WTC11 (cell line): ENCODE measurements at regions not wholly inside any gene's neighbourhood (a gene's known extent, or its start where the extent isn't known, plus 50 kb on each side); places are given as distances from the start of the nearest gene placed in this dataset.

ENCODE experiments used
- ATAC-seq: fragments of 200-7000 bp; cut with Tn5 transposase; 2 replicates; pipeline ENCODE4 v1.10.0; 2021; ENCODE audit warnings: mild to moderate bottlenecking, moderate library complexity
- CTCF ChIA-PET: fragments of 300-600 bp; sonication (Branson Sonifier 250); formaldehyde crosslinking; loops from one replicate; lab custom pipeline; 2021; ENCODE audit warnings: antibody characterized with exemption; lab: Charles Lee
- POLR2A ChIA-PET: fragments of 350-600 bp; sonication (Branson Sonifier 250); formaldehyde crosslinking; loops from one replicate; lab custom pipeline; 2021; ENCODE audit warnings: antibody characterized with exemption; lab: Charles Lee
- DNase-seq: peaks from one replicate; pipeline ENCODE4 v3.0.0; 2021; ENCODE audit warnings: low spot score
- H3K27ac Mint-ChIP-seq: 2 replicates; pipeline ENCODE4 v1.8.0; 2021; ENCODE audit warnings: mixed read lengths
- H3K27me3 Mint-ChIP-seq: 2 replicates; pipeline ENCODE4 v1.8.0; 2021; ENCODE audit warnings: low read depth, mild to moderate bottlenecking, moderate library complexity, mixed read lengths
- H3K36me3 Mint-ChIP-seq: 2 replicates; pipeline ENCODE4 v1.8.0; 2021; ENCODE audit warnings: mixed read lengths
- H3K4me1 Mint-ChIP-seq: 2 replicates; pipeline ENCODE4 v1.8.0; 2022; ENCODE audit warnings: mixed read lengths
- H3K4me3 Mint-ChIP-seq: 2 replicates; pipeline ENCODE4 v1.8.0; 2021; ENCODE audit warnings: mild to moderate bottlenecking, moderate library complexity, mixed read lengths
- H3K9me3 Mint-ChIP-seq: 2 replicates; pipeline ENCODE4 v1.8.0; 2021; ENCODE audit warnings: mixed read lengths
- EMX1 ChIP-seq: fragments of 250-450 bp; sonication (Bioruptor Pico); IDR thresholded peaks from 2 replicates; pipeline ENCODE4 v1.8.0; 2021; ENCODE audit warnings: mild to moderate bottlenecking
- ESRRA ChIP-seq: sonication (generic); formaldehyde crosslinking; IDR thresholded peaks from 2 replicates; pipeline ENCODE4 v1.8.1; 2022; ENCODE audit warnings: mild to moderate bottlenecking, missing genetic modification reagents, borderline replicate concordance
- ETV6 ChIP-seq: sonication (generic); formaldehyde crosslinking; IDR thresholded peaks from 2 replicates; pipeline ENCODE4 v1.8.1; 2022; ENCODE audit warnings: mild to moderate bottlenecking, missing genetic modification reagents
- FOXK1 ChIP-seq: sonication (generic); formaldehyde crosslinking; IDR thresholded peaks from 2 replicates; pipeline ENCODE4 v1.8.0; 2022; ENCODE audit warnings: mild to moderate bottlenecking, moderate library complexity, missing genetic modification reagents
- GABPB1 ChIP-seq: sonication (generic); formaldehyde crosslinking; IDR thresholded peaks from 2 replicates; pipeline ENCODE4 v1.8.1; 2023; ENCODE audit warnings: mild to moderate bottlenecking, missing genetic modification reagents
- GTF2I ChIP-seq: fragments of 250-450 bp; sonication (Bioruptor Pico); conservative IDR thresholded peaks from 2 replicates; pipeline ENCODE4 v1.4.0; 2021; ENCODE audit warnings: mild to moderate bottlenecking
- NFE2L1 ChIP-seq: sonication (generic); formaldehyde crosslinking; IDR thresholded peaks from 2 replicates; pipeline ENCODE4 v1.8.1; 2023; ENCODE audit warnings: missing genetic modification reagents
- NFYB ChIP-seq: sonication (generic); formaldehyde crosslinking; conservative IDR thresholded peaks from 2 replicates; pipeline ENCODE4 v1.8.0; 2022; ENCODE audit warnings: low read depth, missing genetic modification reagents
- NR3C1 ChIP-seq: sonication (generic); formaldehyde crosslinking; conservative IDR thresholded peaks from 2 replicates; pipeline ENCODE4 v1.8.1; 2023; ENCODE audit warnings: low read depth, mild to moderate bottlenecking, missing genetic modification reagents
- RELA ChIP-seq: sonication (generic); formaldehyde crosslinking; IDR thresholded peaks from 2 replicates; pipeline ENCODE4 v1.8.1; 2022; ENCODE audit warnings: missing genetic modification reagents, mild to moderate bottlenecking, borderline replicate concordance
- RORB ChIP-seq: fragments of 250-450 bp; sonication (Bioruptor Pico); IDR thresholded peaks from 2 replicates; pipeline ENCODE4 v1.9.0; 2021; ENCODE audit warnings: mild to moderate bottlenecking
- SMAD3 ChIP-seq: sonication (generic); formaldehyde crosslinking; IDR thresholded peaks from 2 replicates; pipeline ENCODE4 v1.8.0; 2022; ENCODE audit warnings: missing genetic modification reagents, mild to moderate bottlenecking, borderline replicate concordance
- TEAD1 ChIP-seq: sonication (generic); formaldehyde crosslinking; IDR thresholded peaks from 2 replicates; pipeline ENCODE4 v1.8.0; 2022; ENCODE audit warnings: mild to moderate bottlenecking, missing genetic modification reagents
- ZNF263 ChIP-seq: sonication (generic); formaldehyde crosslinking; IDR thresholded peaks from 2 replicates; pipeline ENCODE4 v1.8.1; 2022; ENCODE audit warnings: low read depth, mild to moderate bottlenecking, moderate library complexity, missing genetic modification reagents
- TF ChIP-seq, protein P1 (sequence below): sonication (generic); formaldehyde crosslinking; IDR thresholded peaks from 2 replicates; pipeline ENCODE4 v1.8.1; 2023; ENCODE audit warnings: mild to moderate bottlenecking, missing genetic modification reagents, moderate library complexity
- TF ChIP-seq, protein P2 (sequence below): sonication (generic); formaldehyde crosslinking; IDR thresholded peaks from 2 replicates; pipeline ENCODE4 v1.8.0; 2022; ENCODE audit warnings: mild to moderate bottlenecking, missing genetic modification reagents
- TF ChIP-seq, protein P3 (sequence below): sonication (generic); formaldehyde crosslinking; IDR thresholded peaks from 2 replicates; pipeline ENCODE4 v1.8.1; 2023; ENCODE audit warnings: mild to moderate bottlenecking, moderate library complexity, missing genetic modification reagents
- TF ChIP-seq, protein P4 (sequence below): sonication (generic); formaldehyde crosslinking; IDR thresholded peaks from 2 replicates; pipeline ENCODE4 v1.8.1; 2023; ENCODE audit warnings: mild to moderate bottlenecking, missing genetic modification reagents, moderate library complexity
- TF ChIP-seq, protein P5 (sequence below): sonication (generic); formaldehyde crosslinking; IDR thresholded peaks from 2 replicates; pipeline ENCODE4 v1.8.0; 2022; ENCODE audit warnings: mild to moderate bottlenecking, missing genetic modification reagents
- TF ChIP-seq, protein P6 (sequence below): sonication (generic); formaldehyde crosslinking; IDR thresholded peaks from 2 replicates; pipeline ENCODE4 v1.8.0; 2022; ENCODE audit warnings: mild to moderate bottlenecking, missing genetic modification reagents

DNA sequence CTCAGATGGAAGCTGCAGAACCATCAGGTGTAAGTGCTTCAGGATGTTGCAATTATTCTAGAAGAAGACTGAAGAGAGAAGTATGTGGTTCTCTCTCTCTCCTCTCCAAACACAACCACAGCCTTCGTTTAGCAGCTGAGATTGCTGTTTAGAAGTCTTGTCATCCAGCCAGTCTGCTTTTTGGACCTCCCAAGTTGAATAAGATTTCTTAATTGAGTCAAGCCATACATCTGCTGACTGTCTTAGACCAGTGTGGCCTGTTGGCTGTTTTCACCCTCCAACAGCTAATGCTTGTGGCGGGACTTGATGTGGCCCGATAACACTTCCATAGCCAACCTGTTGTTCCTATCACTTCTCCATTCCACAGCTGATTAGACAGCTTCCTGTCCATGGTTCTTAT is 91.3 kb upstream of the TMEM17 start (continued):
- TF ChIP-seq, protein P1, sequence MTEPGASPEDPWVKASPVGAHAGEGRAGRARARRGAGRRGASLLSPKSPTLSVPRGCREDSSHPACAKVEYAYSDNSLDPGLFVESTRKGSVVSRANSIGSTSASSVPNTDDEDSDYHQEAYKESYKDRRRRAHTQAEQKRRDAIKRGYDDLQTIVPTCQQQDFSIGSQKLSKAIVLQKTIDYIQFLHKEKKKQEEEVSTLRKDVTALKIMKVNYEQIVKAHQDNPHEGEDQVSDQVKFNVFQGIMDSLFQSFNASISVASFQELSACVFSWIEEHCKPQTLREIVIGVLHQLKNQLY, result no peak
- TF ChIP-seq, all 79 proteins: peak for 0

DNA sequence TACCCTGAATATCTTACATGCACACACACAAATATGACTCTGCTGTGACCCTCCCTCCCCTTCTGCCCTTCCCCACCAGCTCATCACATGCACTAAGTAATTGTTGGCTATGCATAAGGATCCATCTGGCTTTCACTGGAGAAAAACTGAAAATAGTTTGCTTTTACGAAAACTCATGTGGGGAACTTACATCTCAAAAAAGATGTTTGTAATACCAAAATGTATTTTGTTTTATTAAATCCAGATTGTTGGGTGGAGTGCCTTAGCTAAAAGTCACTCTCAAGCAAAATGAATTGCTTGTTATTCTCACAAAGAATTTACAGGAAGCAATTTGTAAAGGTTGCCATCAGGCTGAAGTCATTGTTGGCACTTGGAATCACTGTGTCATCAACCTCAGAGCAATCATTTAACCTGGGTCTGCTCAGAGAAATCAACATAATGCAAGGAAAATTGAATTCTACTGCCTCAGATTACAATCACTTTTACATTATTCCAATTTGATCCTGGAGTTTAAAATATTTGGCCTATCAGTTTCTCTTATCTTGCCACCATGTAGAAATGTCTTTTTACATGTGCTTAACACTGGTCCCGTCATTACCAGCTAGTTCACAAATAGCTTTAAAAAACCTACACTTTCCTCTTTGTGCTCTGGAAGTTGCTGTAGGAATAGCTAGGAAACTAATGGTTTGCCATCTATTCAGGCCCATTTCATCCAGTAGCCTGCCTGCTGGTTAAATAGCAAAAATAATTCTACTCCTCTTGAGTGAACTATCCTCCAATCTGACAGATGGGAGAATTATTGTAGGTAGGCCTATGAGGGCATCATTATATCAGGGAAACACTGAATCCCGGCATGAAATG is 90.3 kb upstream of the TMEM17 start:
- CTCF ChIA-PET, result no interaction called here
- TF ChIP-seq FOXK1 (CRISPR knock-in tag) (no peak), NR3C1 (CRISPR knock-in tag) (no peak), ESRRA (no peak), EMX1 (CRISPR knock-in tag) (no peak), SMAD3 (CRISPR knock-in tag) (no peak), NFE2L1 (CRISPR knock-in tag) (no peak), GABPB1 (CRISPR knock-in tag) (no peak), GTF2I (CRISPR knock-in tag) (no peak), ZNF263 (CRISPR knock-in tag) (no peak), NFYB (CRISPR knock-in tag) (no peak), RELA (CRISPR knock-in tag) (no peak), TEAD1 (CRISPR knock-in tag) (no peak), RORB (CRISPR knock-in tag) (no peak), ETV6 (CRISPR knock-in tag) (no peak)
- TF ChIP-seq, protein P2, sequence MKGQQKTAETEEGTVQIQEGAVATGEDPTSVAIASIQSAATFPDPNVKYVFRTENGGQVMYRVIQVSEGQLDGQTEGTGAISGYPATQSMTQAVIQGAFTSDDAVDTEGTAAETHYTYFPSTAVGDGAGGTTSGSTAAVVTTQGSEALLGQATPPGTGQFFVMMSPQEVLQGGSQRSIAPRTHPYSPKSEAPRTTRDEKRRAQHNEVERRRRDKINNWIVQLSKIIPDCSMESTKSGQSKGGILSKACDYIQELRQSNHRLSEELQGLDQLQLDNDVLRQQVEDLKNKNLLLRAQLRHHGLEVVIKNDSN (CRISPR knock-in tag), result no peak
- TF ChIP-seq, protein P3, sequence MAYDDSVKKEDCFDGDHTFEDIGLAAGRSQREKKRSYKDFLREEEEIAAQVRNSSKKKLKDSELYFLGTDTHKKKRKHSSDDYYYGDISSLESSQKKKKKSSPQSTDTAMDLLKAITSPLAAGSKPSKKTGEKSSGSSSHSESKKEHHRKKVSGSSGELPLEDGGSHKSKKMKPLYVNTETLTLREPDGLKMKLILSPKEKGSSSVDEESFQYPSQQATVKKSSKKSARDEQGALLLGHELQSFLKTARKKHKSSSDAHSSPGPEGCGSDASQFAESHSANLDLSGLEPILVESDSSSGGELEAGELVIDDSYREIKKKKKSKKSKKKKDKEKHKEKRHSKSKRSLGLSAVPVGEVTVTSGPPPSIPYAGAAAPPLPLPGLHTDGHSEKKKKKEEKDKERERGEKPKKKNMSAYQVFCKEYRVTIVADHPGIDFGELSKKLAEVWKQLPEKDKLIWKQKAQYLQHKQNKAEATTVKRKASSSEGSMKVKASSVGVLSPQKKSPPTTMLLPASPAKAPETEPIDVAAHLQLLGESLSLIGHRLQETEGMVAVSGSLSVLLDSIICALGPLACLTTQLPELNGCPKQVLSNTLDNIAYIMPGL (CRISPR knock-in tag), result no peak
- TF ChIP-seq, protein P4, sequence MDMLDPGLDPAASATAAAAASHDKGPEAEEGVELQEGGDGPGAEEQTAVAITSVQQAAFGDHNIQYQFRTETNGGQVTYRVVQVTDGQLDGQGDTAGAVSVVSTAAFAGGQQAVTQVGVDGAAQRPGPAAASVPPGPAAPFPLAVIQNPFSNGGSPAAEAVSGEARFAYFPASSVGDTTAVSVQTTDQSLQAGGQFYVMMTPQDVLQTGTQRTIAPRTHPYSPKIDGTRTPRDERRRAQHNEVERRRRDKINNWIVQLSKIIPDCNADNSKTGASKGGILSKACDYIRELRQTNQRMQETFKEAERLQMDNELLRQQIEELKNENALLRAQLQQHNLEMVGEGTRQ (CRISPR knock-in tag), result no peak
- TF ChIP-seq, protein P5, sequence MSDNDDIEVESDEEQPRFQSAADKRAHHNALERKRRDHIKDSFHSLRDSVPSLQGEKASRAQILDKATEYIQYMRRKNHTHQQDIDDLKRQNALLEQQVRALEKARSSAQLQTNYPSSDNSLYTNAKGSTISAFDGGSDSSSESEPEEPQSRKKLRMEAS, result no peak
- TF ChIP-seq, all 79 proteins: peak for 0
- POLR2A ChIA-PET, result no interaction called here
- H3K9me3 Mint-ChIP-seq, result peaks cover 12% of the 10 kb centered on the region
- ATAC-seq (no peak), DNase-seq (no peak)
- H3K4me3 Mint-ChIP-seq, result no peak overlapping the region
- no peak overlapping the region for H3K27ac Mint-ChIP-seq
- H3K36me3 Mint-ChIP-seq, result peaks cover 5% of the 10 kb centered on the region
- no peaks in the 10 kb centered on the region for H3K4me1 Mint-ChIP-seq
- no peaks in the 10 kb centered on the region for H3K27me3 Mint-ChIP-seq

DNA sequence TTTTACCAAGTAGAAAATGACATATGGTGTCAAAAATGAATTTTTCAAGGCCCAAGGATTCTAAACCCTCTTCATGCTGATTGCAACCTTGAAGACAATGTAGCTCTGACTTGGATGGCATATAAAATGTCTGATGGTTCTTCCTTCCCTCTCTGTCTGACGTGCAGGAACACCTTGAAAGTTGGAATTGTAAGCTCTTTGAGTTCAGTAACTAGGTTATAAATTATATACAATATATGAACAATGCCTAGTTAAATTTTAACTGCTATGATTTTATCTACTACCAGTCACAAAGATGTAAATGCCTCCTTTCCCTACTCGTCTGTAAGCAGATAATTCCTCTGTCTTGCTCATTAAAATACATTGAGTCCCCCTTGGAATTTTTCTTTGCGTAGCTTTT is 89.5 kb upstream of the TMEM17 start:
- DNase-seq, result no peak
- Mint-ChIP-seq H3K27ac (no peak overlapping the region), H3K36me3 (peaks cover 5% of the 10 kb centered on the region), H3K4me3 (no peak overlapping the region), H3K4me1 (no peaks in the 10 kb centered on the region), H3K9me3 (peaks cover 10% of the 10 kb centered on the region), H3K27me3 (no peaks in the 10 kb centered on the region)
- CTCF ChIA-PET, result no interaction called here
- POLR2A ChIA-PET, result no interaction called here
- ATAC-seq, result no peak
- TF ChIP-seq FOXK1 (CRISPR knock-in tag), result no peak
- TF ChIP-seq, protein P6, sequence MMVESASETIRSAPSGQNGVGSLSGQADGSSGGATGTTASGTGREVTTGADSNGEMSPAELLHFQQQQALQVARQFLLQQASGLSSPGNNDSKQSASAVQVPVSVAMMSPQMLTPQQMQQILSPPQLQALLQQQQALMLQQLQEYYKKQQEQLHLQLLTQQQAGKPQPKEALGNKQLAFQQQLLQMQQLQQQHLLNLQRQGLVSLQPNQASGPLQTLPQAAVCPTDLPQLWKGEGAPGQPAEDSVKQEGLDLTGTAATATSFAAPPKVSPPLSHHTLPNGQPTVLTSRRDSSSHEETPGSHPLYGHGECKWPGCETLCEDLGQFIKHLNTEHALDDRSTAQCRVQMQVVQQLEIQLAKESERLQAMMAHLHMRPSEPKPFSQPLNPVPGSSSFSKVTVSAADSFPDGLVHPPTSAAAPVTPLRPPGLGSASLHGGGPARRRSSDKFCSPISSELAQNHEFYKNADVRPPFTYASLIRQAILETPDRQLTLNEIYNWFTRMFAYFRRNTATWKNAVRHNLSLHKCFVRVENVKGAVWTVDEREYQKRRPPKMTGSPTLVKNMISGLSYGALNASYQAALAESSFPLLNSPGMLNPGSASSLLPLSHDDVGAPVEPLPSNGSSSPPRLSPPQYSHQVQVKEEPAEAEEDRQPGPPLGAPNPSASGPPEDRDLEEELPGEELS (CRISPR knock-in tag), result no peak
- TF ChIP-seq GABPB1 (CRISPR knock-in tag), result no peak
- TF ChIP-seq, all 79 proteins: peak for 0
